ENCODE measurements at regions not wholly inside any gene's neighbourhood (a gene's known extent, or its start where the extent isn't known, plus 50 kb on each side); places are given as distances from the start of the nearest gene placed in this dataset.
A peak's percentile ranks its signal among the peaks of the same experiment; 100 is the strongest.

GRCh38 chr11:131297441-131297840 is 73.0 kb upstream of the NTM start:
- no peak for DNase-seq (ENCODE audit: low read depth)

- no peak for DNase-seq (ENCODE audit: low read depth)
Measured at GRCh38 chr11:131299598-131300438, 70.6 kb upstream of the NTM start.

GRCh38 chr11:131300439-131300717 is 70.0 kb upstream of the NTM start:
- DNase-seq (ENCODE audit: low read depth): peak; percentile 70

GRCh38 chr11:131301306-131301705 is 69.1 kb upstream of the NTM start:
- DNase-seq (ENCODE audit: low read depth): peak; percentile 31

- no peak for DNase-seq (ENCODE audit: low read depth)
Measured at GRCh38 chr11:131302836-131303235, 67.6 kb upstream of the NTM start.

- DNase-seq (ENCODE audit: low read depth): no peak
Measured at GRCh38 chr11:131303611-131304119, 66.8 kb upstream of the NTM start.

GRCh38 chr11:131305005-131305404 is 65.4 kb upstream of the NTM start:
- DNase-seq (ENCODE audit: low read depth): no peak

GRCh38 chr11:131307506-131307905 is 62.9 kb upstream of the NTM start:
- no peak for DNase-seq (ENCODE audit: low read depth)

GRCh38 chr11:131309776-131310175 is 60.6 kb upstream of the NTM start:
- no peak for DNase-seq (ENCODE audit: low read depth)

- DNase-seq (ENCODE audit: low read depth): no peak
Measured at GRCh38 chr11:131311776-131312514, 58.5 kb upstream of the NTM start.

Data from HT1080 (cell line).